Endothelial cell of hepatic sinusoid (primary cell): ENCODE measurements at regions not wholly inside any gene's neighbourhood (a gene's known extent, or its start where the extent isn't known, plus 50 kb on each side); places are given as distances from the start of the nearest gene placed in this dataset.

Experiments used
- in situ Hi-C: cut with HindIII; loops from 2 replicates; pipeline ENCODE4 v1.10.0; 2017; ENCODE audit warnings: low sequenced_read_pairs

- in situ Hi-C loops, result no loop called here
These were observed 176.9 kb downstream of the FGF1 start for GRCh38 chr5:142509026-142509425.

DNA sequence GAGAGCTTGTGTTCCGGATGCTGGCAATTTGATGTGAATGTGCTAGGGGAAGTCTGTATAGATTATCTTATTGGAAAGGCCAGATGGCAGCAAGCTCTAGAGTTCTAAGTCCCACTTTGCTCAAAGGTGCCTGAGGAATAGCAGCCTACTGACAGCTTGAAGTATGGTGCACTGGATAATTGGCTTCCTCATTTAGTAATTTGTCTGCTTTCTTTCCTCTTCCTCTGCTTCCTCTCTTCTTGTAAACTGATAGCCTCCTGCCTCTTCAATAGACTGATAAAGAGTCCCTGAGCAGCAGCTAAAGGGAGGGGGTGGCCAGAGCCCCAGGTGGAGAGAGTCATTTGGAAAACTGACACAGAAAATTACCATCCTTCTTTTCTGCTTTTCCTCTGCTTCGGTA, 177.3 kb downstream of the FGF1 start:
- in situ Hi-C loops, result no loop called here

- in situ Hi-C loops, result no loop called here
These were observed 178.1 kb downstream of the FGF1 start for GRCh38 chr5:142507531-142508372.

DNA sequence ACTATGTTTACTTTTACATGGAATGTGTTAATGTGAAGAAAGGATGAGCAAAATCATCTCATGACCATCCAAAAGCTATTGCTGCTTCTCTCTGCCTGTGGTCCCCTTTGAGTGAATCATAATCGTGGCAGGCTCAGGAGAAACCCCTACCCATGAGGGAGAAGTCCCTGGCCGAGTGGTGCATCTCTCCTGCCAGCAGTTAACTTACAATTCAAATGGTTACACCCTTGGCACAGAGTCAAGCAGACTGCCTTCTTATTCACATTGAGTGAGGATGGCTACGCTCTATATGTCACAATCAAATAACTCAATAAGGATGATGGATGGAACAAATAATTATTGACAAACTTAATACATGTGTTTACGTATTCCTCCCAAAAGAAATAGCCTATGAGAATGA, 179.1 kb downstream of the FGF1 start:
- in situ Hi-C loops, result no loop called here

- in situ Hi-C loops, result no loop called here
These were observed 179.8 kb downstream of the FGF1 start for GRCh38 chr5:142506046-142506445.

- in situ Hi-C loops, result no loop called here
These were observed 177.1 kb upstream of the SPRY4 start for GRCh38 chr5:142501890-142502289.

DNA sequence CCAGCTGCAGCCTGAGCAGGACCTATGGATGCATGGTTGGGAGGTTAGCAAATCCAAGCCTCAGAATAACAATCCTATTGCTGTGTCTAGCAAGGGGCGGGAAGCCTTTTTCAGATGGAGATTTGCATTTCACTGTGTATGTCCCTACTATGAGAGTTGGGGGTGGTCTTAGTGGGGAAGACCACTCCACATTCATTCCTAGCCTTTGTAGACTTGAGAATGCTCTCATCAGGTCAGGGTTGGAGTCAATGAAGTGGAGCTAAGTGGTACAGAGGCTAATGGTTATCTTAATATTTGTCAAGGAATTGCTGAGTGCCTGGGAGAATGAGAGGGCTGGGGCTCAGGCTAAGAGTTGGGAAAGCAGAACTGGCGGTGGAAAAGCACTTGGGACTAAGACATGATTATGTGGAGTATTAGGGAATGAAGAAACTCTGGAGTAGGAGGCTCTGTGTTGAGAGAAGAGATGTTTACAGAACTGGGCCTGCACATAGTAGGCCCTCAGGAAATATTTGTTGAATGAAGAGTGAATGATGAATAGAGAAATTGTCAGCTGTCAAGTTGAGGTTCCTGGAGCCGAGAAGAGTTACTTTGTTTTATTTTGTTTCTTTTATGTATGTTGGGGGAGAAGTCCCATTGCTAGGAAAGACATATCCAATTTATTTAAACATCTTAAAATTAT, 175.5 kb upstream of the SPRY4 start:
- in situ Hi-C loops, result no loop called here

DNA sequence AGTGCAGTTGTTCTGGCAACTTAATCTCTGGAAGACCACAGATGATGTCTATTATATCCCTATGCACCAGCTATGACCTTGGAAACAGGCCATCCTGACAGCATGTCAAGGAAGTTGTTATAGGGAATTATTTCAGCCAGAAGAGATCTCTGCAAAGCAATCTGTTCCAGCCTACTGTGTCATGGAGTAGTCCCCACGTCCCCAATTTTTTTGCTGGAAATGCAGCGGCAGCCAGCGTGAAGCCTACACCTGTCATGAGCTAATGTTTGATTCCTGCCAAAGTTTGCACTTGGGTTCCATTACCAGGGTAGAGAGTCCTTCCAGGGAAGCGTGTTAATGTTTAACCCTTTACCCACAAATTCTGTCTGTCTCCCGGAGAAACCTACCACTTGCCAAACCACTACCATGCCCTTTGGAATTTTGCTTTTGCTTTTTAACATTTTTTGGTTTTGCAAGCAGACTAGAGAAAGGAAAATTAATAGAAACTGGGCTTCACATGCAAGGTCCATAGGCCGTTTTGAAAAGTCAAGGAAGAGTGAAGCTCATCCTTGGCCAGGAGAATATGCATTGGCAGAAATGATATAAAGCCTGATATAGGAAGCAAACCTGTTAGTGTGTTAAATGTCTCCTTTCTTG, 174.9 kb upstream of the SPRY4 start:
- in situ Hi-C loops, result no loop called here

DNA sequence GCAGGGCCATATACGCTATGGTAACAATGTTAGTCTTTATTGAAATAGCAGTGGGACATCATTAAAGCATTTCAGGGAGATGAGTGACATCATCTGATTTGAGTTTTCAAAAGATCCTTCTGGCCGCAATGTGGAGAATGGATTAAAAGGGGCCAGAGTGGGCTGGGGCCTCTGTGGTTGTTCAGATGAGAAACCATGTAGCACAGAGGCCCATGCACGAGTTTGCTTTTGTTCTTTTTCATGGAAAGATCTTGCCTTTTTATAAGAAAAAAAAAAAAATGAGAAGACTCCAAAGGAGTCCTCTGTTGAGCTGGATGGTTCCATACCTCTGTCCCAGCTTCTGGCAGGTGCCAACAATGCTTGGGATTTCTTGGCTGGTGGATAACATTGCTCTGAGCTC, 173.5 kb upstream of the SPRY4 start:
- in situ Hi-C loops, result no loop called here

DNA sequence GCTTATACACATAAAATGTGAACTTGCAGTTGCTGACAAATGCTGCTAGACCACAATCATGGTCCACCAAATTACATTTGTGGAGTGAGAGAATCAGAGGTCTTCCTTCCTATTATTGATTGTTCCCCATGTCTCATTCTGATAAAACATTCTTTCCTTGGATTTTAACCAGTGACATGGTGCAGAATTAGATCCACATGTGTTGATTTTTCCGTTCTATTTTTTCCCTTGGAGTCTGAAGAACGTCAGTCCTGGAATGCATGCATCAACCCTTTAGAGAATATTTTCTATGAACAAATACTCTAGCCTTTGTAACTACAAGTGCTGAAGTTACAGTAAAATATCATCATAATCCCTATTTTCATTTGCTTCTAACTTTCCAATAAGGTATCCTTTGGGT, 170.7 kb upstream of the SPRY4 start:
- in situ Hi-C loops, result no loop called here

DNA sequence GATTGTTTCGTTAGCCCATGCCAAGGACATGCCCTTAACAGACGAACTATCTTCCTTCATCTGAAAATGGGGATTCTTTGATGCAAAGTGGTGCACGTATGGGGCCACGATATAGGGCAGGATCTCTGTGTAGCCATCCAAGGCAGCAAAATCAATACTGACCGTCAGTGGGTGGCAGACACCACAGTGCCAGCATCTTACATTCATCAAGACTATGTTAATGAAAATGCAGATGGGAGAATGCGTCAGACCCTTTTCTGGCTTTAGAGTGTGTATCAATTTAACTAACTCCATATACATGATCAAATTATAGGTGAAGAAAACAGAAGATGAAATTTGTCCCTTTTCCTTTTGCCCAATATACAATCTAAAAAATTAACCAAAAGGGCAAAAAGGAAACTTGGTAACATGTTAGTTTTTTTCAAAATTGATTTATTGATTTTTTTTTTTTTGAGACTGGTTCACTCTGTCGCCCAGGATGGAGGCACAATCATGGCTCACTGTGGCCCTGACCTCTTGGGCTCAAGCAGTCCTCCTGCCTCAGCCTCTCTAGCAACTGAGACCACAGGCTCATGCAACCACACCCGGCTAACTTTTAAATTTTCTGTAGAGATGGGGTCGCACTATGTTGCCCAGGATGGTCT, 169.2 kb upstream of the SPRY4 start:
- in situ Hi-C loops, result no loop called here

GRCh38 chr5:142492781-142493281, 168.0 kb upstream of the SPRY4 start:
- in situ Hi-C loops, result no loop called here

- in situ Hi-C loops, result no loop called here
These were observed 166.9 kb upstream of the SPRY4 start for GRCh38 chr5:142491679-142492078.

DNA sequence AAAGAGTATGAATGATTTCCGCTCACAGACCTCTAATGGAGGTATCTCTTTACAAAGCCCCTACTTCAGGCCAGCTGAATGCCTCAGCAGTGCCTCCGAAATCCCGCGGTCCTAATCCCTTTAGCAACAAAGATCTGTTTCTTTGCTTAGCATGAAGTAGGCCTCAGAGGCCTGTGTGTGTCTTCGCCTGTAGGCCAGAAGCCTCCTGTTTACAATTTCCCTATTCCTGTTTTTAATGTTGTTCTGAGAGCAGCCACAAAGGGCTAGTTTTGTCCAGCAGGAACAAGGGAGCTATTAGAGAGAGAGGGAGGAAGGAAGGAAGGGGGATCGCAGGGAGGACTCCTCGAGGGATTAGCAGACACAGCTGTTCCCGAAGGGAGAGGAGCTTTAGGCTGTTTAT, 166.4 kb upstream of the SPRY4 start:
- in situ Hi-C loops, result no loop called here

DNA sequence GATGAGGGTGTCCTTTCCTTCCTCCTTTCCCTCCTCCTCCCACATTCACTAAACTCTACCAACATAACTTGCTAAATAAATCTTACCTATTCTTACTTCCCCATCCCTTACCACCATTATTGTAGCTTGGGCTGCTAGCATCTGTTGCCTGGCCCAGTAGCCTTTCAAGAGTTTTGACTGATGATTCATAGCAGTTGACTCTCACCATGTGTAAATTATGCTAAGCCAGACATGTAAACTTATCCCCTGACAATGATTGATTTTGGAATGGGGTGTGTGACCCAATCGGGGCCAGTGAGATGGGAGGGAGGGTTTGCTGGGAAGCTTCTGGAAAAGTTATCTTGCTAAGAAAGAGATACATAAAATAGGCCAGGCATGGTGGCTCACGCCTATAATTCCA, 161.8 kb upstream of the SPRY4 start:
- in situ Hi-C loops, result loop anchor here (10.0 kb wide), 1 partner anchor 58 kb away; no protein-coding TSS in a partner anchor

DNA sequence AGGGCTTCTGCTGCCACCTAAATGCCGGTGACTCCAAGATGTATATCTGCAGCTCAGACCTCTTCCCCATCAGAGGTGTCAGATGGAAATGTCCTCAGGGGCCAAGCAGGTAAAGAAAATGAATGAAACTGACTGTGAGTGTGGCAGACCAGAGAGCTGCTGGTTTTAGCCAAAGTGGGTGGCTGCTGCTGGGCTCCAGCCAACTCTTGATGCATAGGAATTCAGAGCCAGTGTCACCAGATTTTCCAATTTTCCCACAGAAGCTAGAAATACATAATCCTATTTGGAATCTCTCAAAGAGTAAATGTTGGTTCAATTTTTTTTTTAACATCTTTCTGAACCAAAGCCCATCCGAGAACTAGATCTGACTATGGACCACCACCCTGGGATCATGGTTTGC, 161.2 kb upstream of the SPRY4 start:
- in situ Hi-C loops, result loop anchor here (10.0 kb wide), 1 partner anchor 59 kb away; no protein-coding TSS in a partner anchor

- in situ Hi-C loops, result loop anchor here (10.0 kb wide), 1 partner anchor 60 kb away; no protein-coding TSS in a partner anchor
These were observed 160.1 kb upstream of the SPRY4 start for GRCh38 chr5:142484821-142485387.

DNA sequence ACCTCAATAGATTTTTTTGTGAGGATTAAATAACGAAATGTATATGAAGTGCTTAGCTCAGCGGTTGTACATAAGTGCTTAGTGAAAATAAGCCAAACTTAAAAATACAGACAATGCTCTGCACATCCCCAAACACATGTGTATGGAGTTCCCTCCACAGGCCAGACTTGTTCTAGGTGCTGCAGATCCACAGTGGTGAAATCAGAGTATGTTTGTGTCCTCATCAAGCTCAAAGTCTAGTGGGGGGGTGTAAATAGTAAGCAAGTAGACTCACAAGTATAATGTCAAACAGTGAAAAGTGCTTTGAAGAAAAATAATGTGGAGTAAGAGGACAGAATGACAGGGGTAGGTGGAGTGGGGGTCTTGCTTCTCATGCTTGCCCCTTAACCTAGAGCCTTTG, 157.4 kb upstream of the SPRY4 start:
- in situ Hi-C loops, result loop anchor here (10.0 kb wide), 1 partner anchor 63 kb away; no protein-coding TSS in a partner anchor

- in situ Hi-C loops, result loop anchor here (10.0 kb wide), 1 partner anchor 63 kb away; no protein-coding TSS in a partner anchor
These were observed 156.6 kb upstream of the SPRY4 start for GRCh38 chr5:142481410-142481809.

- in situ Hi-C loops, result loop anchor here (10.0 kb wide), 1 partner anchor 65 kb away; no protein-coding TSS in a partner anchor
These were observed 155.2 kb upstream of the SPRY4 start for GRCh38 chr5:142479854-142480519.
